HepG2 (cell line): ENCODE measurements at regions not wholly inside any gene's neighbourhood (a gene's known extent, or its start where the extent isn't known, plus 50 kb on each side); places are given as distances from the start of the nearest gene placed in this dataset.

ENCODE experiments used
- ATAC-seq: fragments of 200-7000 bp; cut with Tn5 transposase; 3 replicates; pipeline ENCODE4 v1.9.1; 2020; ENCODE audit warnings: mild to moderate bottlenecking, moderate library complexity
- BruUV-seq: library from RNA; stranded (reverse); fragments of 400-500 nt; replicated peaks from 2 replicates; lab custom pipeline; 2021; lab: Mats Ljungman, UMichigan
- CTCF ChIA-PET: fragments of 300-600 bp; formaldehyde crosslinking; extraction: SDS; loops from one replicate; lab custom pipeline; 2021; ENCODE audit warnings: low total read pairs, inconsistent platforms, low intra/inter-chr PET ratio; lab: Yijun Ruan, JAX
- POLR2A ChIA-PET: fragments of 350-600 bp; sonication (Branson Sonifier 250); formaldehyde crosslinking; loops from one replicate; lab custom pipeline; 2020; ENCODE audit warnings: antibody characterized with exemption, inconsistent platforms; lab: Yijun Ruan, JAX
- DNase-seq: peaks from one replicate; pipeline ENCODE4 v3.0.0-alpha.2; 2015; ENCODE audit warnings: low spot score
- FAIRE-seq: peaks from 3 replicates; lab custom pipeline; 2011; peaks lifted over from hg19 to GRCh38; lab: Jason Lieb, UNC
- H2AFZ ChIP-seq: one replicate; pipeline ENCODE4 v1.6.1; 2011; ENCODE audit warnings: low read length, inconsistent platforms
- H3K27ac ChIP-seq: fragments of 300-600 bp; 3 replicates; pipeline ENCODE4 v1.8.0; 2011; ENCODE audit warnings: mixed run types, mild to moderate bottlenecking, mixed read lengths, low read length, inconsistent platforms; ENCODE audit not compliant: insufficient read depth; ENCODE audit errors: extremely low read length
- H3K27me3 ChIP-seq, 2 experiments: fragments of 200-600 bp in 1 of 2; 2 replicates in 1 of 2; 3 replicates in 1 of 2; pipeline versions ENCODE4 v1.6.0 to v1.8.0; 2011; ENCODE audit warnings: low read length in 2 of 2, mild to moderate bottlenecking in 2 of 2, moderate library complexity in 2 of 2, inconsistent platforms in 1 of 2; ENCODE audit not compliant: insufficient read depth in 2 of 2, control insufficient read depth in 1 of 2
- H3K36me3 ChIP-seq, 2 experiments: fragments of 200-600 bp in 1 of 2; replicated peaks in 1 of 2; 2 replicates in 1 of 2; 3 replicates in 1 of 2; pipeline versions ENCODE4 v1.5.1 to v1.8.0; 2011; ENCODE audit warnings: low read length in 2 of 2, inconsistent platforms in 1 of 2; ENCODE audit not compliant: insufficient read depth in 2 of 2, control insufficient read depth in 1 of 2
- H3K4me1 ChIP-seq: 2 replicates; pipeline ENCODE4 v1.5.1; 2012; ENCODE audit warnings: low read length, inconsistent platforms; ENCODE audit not compliant: insufficient read depth
- H3K4me2 ChIP-seq: 2 replicates; pipeline ENCODE4 v1.6.0; 2011; ENCODE audit warnings: low read depth, low read length, inconsistent platforms
- H3K4me3 ChIP-seq, 3 experiments: fragments of 200-600 bp in 1 of 3; sonication (generic), shearing (Covaris generic) in 1 of 3; replicated peaks in 1 of 3; 2 replicates each; pipeline ENCODE4 v1.5.1; 2011 to 2016; ENCODE audit warnings: low read length in 3 of 3, inconsistent platforms in 2 of 3, low read depth in 2 of 3, mild to moderate bottlenecking in 2 of 3, control low read depth in 1 of 3, mixed read lengths in 1 of 3; ENCODE audit not compliant: insufficient read depth in 1 of 3
- H3K79me2 ChIP-seq: one replicate; pipeline ENCODE4 v1.6.1; 2011; ENCODE audit warnings: low read length, inconsistent platforms; ENCODE audit not compliant: insufficient read depth
- H3K9ac ChIP-seq: 2 replicates; pipeline ENCODE4 v1.6.0; 2011; ENCODE audit warnings: mild to moderate bottlenecking, low read depth, low read length, inconsistent platforms; ENCODE audit not compliant: insufficient read depth
- H3K9me3 ChIP-seq: 2 replicates; pipeline ENCODE4 v1.5.1; 2012; ENCODE audit warnings: mild to moderate bottlenecking, low read length
- H4K20me1 ChIP-seq: 2 replicates; pipeline ENCODE4 v1.6.0; 2011; ENCODE audit warnings: inconsistent platforms, mild to moderate bottlenecking, low read length, moderate library complexity; ENCODE audit not compliant: insufficient read depth
- AKAP8 ChIP-seq: sonication (generic); formaldehyde crosslinking; IDR thresholded peaks from 2 replicates; pipeline ENCODE4 v1.5.1; 2020; ENCODE audit warnings: mild to moderate bottlenecking, missing genetic modification reagents
- DR1 ChIP-seq: sonication (generic); formaldehyde crosslinking; IDR thresholded peaks from 2 replicates; pipeline ENCODE4 v1.8.0; 2021; ENCODE audit warnings: mild to moderate bottlenecking, missing genetic modification reagents, inconsistent platforms
- IKZF1 ChIP-seq: fragments of 450-650 bp; IDR thresholded peaks from 2 replicates; pipeline ENCODE4 v1.7.1; 2016
- NFKB2 ChIP-seq: sonication (generic); formaldehyde crosslinking; IDR thresholded peaks from 2 replicates; pipeline ENCODE4 v1.4.0; 2020; ENCODE audit warnings: missing genetic modification reagents, borderline replicate concordance
- SMAD1 ChIP-seq: sonication (generic); formaldehyde crosslinking; IDR thresholded peaks from 2 replicates; pipeline ENCODE4 v1.4.0; 2020; ENCODE audit warnings: missing genetic modification reagents, low read depth, mild to moderate bottlenecking, borderline replicate concordance
- SMYD3 ChIP-seq: sonication (generic); formaldehyde crosslinking; IDR thresholded peaks from 2 replicates; pipeline ENCODE4 v1.8.1; 2023; ENCODE audit warnings: mild to moderate bottlenecking, missing genetic modification reagents
- SNAI1 ChIP-seq: sonication (generic); formaldehyde crosslinking; IDR thresholded peaks from 2 replicates; pipeline ENCODE4 v1.5.0; 2020; ENCODE audit warnings: mild to moderate bottlenecking, missing genetic modification reagents, borderline replicate concordance
- SNAPC2 ChIP-seq: sonication (generic); formaldehyde crosslinking; IDR thresholded peaks from 2 replicates; pipeline ENCODE4 v1.8.1; 2022; ENCODE audit warnings: mild to moderate bottlenecking, missing genetic modification reagents
- ZKSCAN5 ChIP-seq: sonication (generic); formaldehyde crosslinking; IDR thresholded peaks from 2 replicates; pipeline ENCODE4 v1.5.1; 2020; ENCODE audit warnings: mild to moderate bottlenecking, missing genetic modification reagents
- ZNF644 ChIP-seq: IDR thresholded peaks from 2 replicates; pipeline ENCODE4 v1.6.1; 2016; ENCODE audit warnings: low read depth
- ZNF724P ChIP-seq: sonication (generic); formaldehyde crosslinking; IDR thresholded peaks from 2 replicates; pipeline ENCODE4 v1.8.0; 2022; ENCODE audit warnings: missing genetic modification reagents, borderline replicate concordance
- WGBS: methylation state at CpG from one replicate; pipeline ENCODE4 v1.1.6; 2017; ENCODE audit warnings: low lambda C conversion rate; 5-methylcytosine and 5-hydroxymethylcytosine counted together
- in situ Hi-C: cut with HindIII; loops from 2 replicates; pipeline ENCODE4 v1.10.0; 2017; ENCODE audit warnings: low pct_unique_long_range_greater_than_20kb; ENCODE audit not compliant: extremely low pct_ligation_motif_present
- intact Hi-C: fragments of 100-400 bp; cut with micrococcal nuclease; formaldehyde crosslinking; loops from one replicate; pipeline ENCODE4 v1.10.0; 2022; ENCODE audit not compliant: unreplicated experiment
- TF ChIP-seq, protein P1 (sequence below): sonication (generic); formaldehyde crosslinking; IDR thresholded peaks from 2 replicates; pipeline ENCODE4 v1.5.1; 2020; ENCODE audit warnings: missing genetic modification reagents, mild to moderate bottlenecking, borderline replicate concordance
- TF ChIP-seq, protein P2 (sequence below): sonication (generic); formaldehyde crosslinking; IDR thresholded peaks from 2 replicates; pipeline ENCODE4 v1.4.0; 2020; ENCODE audit warnings: mild to moderate bottlenecking, missing genetic modification reagents

DNA sequence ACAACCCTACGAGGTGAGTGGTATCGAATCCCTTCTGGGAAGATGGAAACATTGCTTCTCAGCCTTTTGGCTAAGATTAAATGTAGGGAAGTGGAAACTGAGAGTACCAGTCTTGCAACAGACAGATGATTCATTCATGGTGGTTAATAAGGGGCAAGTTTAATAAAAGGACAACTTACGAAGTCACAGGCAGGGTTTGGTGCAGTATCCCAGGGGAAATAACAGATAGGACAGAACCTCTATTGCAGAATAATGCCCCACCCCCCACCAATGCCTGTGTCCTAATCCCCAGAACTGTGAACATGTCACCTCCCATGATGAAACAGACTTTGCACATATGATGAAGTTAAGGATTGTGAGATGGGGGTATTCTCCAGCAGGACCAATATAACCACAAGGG, 212.5 kb downstream of the TBX5 start:
- no TSS peak for BruUV-seq
- no peak overlapping the region for H3K27ac ChIP-seq
- H4K20me1 ChIP-seq, result no peaks in the 10 kb centered on the region
- H3K4me1 ChIP-seq, result no peaks in the 10 kb centered on the region
- ChIA-PET POLR2A (no interaction called here), CTCF (no interaction called here)
- no peak overlapping the region for H2AFZ ChIP-seq
- TF ChIP-seq, protein P1, sequence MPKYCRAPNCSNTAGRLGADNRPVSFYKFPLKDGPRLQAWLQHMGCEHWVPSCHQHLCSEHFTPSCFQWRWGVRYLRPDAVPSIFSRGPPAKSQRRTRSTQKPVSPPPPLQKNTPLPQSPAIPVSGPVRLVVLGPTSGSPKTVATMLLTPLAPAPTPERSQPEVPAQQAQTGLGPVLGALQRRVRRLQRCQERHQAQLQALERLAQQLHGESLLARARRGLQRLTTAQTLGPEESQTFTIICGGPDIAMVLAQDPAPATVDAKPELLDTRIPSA (CRISPR knock-in tag), result no peak
- TF ChIP-seq SMYD3 (CRISPR knock-in tag) (no peak), SMAD1 (CRISPR knock-in tag) (no peak), ZKSCAN5 (no peak), AKAP8 (no peak), DR1 (CRISPR knock-in tag) (no peak), IKZF1 (no peak), NFKB2 (CRISPR knock-in tag) (no peak), SNAI1 (CRISPR knock-in tag) (no peak), ZNF644 (no peak), ZNF724P (no peak), SNAPC2 (CRISPR knock-in tag) (no peak)
- TF ChIP-seq, protein P2, sequence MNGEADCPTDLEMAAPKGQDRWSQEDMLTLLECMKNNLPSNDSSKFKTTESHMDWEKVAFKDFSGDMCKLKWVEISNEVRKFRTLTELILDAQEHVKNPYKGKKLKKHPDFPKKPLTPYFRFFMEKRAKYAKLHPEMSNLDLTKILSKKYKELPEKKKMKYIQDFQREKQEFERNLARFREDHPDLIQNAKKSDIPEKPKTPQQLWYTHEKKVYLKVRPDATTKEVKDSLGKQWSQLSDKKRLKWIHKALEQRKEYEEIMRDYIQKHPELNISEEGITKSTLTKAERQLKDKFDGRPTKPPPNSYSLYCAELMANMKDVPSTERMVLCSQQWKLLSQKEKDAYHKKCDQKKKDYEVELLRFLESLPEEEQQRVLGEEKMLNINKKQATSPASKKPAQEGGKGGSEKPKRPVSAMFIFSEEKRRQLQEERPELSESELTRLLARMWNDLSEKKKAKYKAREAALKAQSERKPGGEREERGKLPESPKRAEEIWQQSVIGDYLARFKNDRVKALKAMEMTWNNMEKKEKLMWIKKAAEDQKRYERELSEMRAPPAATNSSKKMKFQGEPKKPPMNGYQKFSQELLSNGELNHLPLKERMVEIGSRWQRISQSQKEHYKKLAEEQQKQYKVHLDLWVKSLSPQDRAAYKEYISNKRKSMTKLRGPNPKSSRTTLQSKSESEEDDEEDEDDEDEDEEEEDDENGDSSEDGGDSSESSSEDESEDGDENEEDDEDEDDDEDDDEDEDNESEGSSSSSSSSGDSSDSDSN (CRISPR knock-in tag), result no peak
- FAIRE-seq (no peak), DNase-seq (no peak), ATAC-seq (no peak)
- intact Hi-C loops, result no loop called here
- 2% methylated on average over 3 of the region's 3 CpGs for WGBS
- no peaks in the 10 kb centered on the region for H3K9me3 ChIP-seq
- peaks cover 0 to 3% of the 10 kb centered on the region in 2 experiments; a peak in 2 of 5 replicates for H3K27me3 ChIP-seq
- in situ Hi-C loops, result no loop called here
- no peaks in the 10 kb centered on the region for H3K79me2 ChIP-seq
- H3K4me2 ChIP-seq, result no peak overlapping the region
- H3K9ac ChIP-seq, result no peak overlapping the region
- no peak overlapping the region for H3K4me3 ChIP-seq
- no peaks in the 10 kb centered on the region for H3K36me3 ChIP-seq
